ENCODE measurements at regions not wholly inside any gene's neighbourhood (a gene's known extent, or its start where the extent isn't known, plus 50 kb on each side); places are given as distances from the start of the nearest gene placed in this dataset.

DNA sequence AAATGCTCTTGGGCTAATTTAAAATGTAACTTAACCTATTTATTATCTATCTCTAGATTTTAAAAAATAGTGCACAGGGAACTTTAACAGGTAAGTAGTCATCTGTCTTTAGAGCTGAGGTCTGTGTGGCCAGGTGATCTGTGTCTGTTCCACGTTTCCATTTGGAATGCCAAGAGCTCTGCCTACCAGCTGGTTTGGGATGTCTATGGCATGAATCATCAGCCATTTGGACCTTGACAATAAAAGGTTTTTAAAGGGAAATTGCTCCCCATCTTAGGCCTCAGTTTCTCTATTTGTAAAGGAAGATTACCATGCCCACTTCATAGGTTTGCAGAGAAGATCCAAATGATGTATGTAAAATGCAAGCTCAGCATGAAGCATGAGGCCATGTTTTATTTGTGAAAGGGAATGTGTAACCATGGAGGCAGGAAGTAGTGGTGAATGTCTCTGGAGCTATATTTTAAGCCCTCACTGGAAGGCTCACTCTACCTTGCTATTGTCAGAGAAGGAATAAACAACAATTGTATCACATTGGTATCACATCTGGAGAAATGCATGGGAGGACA, 548.1 kb upstream of the LMCD1 start:
- TF ChIP-seq POLR2A (IDR thresholded peaks at IDR 0.05; ENCODE audit: low read depth, low read length) (no peak), TAF1 (IDR thresholded peaks at IDR 0.05; ENCODE audit: borderline replicate concordance, low read depth, low read length) (no peak)
